ENCODE measurements at regions not wholly inside any gene's neighbourhood (a gene's known extent, or its start where the extent isn't known, plus 50 kb on each side); places are given as distances from the start of the nearest gene placed in this dataset.

GRCh38 chr5:15267966-15268365 lies 232.0 kb upstream of the FBXL7 start:
- TF ChIP-seq CTCF (IDR thresholded peaks at IDR 0.05), result no peak
- TF ChIP-seq POLR2A (IDR thresholded peaks at IDR 0.05), result no peak

Data from esophagus squamous epithelium (tissue), 4 donors.